IPS DF 6.9 (cell line): ENCODE measurements at regions not wholly inside any gene's neighbourhood (a gene's known extent, or its start where the extent isn't known, plus 50 kb on each side); places are given as distances from the start of the nearest gene placed in this dataset.

ENCODE experiments used
- DNase-seq: peaks from one replicate; pipeline ENCODE4 v3.0.0-alpha.2; 2013; ENCODE audit warnings: low read depth, low spot score
- H3K27ac ChIP-seq: one replicate; pipeline ENCODE4 v1.5.1; 2013; ENCODE audit warnings: low read length, control low read depth
- H3K27me3 ChIP-seq: 2 replicates; pipeline ENCODE4 v1.6.1; 2013; ENCODE audit warnings: mild to moderate bottlenecking, low read length; ENCODE audit not compliant: control insufficient read depth, insufficient read depth
- H3K36me3 ChIP-seq: 2 replicates; pipeline ENCODE4 v1.6.1; 2013; ENCODE audit warnings: low read length; ENCODE audit not compliant: control insufficient read depth, insufficient read depth
- H3K4me1 ChIP-seq: 2 replicates; pipeline ENCODE4 v1.6.1; 2013; ENCODE audit warnings: low read length; ENCODE audit not compliant: control insufficient read depth, insufficient read depth
- H3K4me3 ChIP-seq: 2 replicates; pipeline ENCODE4 v1.5.1; 2013; ENCODE audit warnings: mild to moderate bottlenecking, low read length
- H3K9me3 ChIP-seq: 2 replicates; pipeline ENCODE4 v1.6.1; 2013; ENCODE audit warnings: low read length, inconsistent platforms; ENCODE audit not compliant: control insufficient read depth, insufficient read depth
- WGBS: extraction: QIAGEN DNeasy Blood & Tissue Kit; methylation state at CpG from one replicate; pipeline ENCODE4 v1.1.7; 2013; ENCODE audit warnings: mixed read lengths, missing lambda C conversion rate; ENCODE audit not compliant: insufficient read length, insufficient coverage; 5-methylcytosine and 5-hydroxymethylcytosine counted together

DNA sequence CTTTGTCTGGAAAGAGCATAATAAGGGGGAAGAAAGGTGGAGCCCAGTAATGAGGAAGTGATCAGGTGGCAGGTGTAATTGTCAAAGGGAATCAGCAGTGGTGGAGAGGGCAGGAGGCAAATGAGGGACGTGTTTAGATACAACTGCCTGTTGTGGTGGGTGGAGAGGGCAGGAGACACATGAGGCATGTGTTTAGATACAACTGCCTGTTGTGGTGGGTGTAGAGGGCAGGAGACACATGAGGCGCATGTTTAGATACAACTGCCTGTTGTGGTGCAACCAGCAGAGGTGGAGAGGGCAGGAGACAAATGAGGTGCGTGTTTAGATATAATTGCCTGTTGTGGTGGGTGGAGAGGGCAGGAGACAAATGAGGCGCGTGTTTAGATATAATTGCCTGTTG, 173.1 kb downstream of the ANKRD30B start:
- no peaks in the 10 kb centered on the region for H3K4me1 ChIP-seq
- no peak for DNase-seq
- H3K36me3 ChIP-seq = no peaks in the 10 kb centered on the region
- no CpG with 5 or more reads among the region's 5 CpGs for WGBS
- H3K9me3 ChIP-seq = no peaks in the 10 kb centered on the region
- H3K27me3 ChIP-seq = no peaks in the 10 kb centered on the region
- no peak overlapping the region for H3K27ac ChIP-seq
- H3K4me3 ChIP-seq = no peak overlapping the region

- Histone ChIP-seq H3K9me3 (no peaks in the 10 kb centered on the region), H3K4me3 (no peak overlapping the region), H3K27ac (no peak overlapping the region), H3K27me3 (no peaks in the 10 kb centered on the region), H3K4me1 (no peaks in the 10 kb centered on the region), H3K36me3 (no peaks in the 10 kb centered on the region)
- no CpG with 5 or more reads among the region's 4 CpGs for WGBS
- DNase-seq = no peak
Measured at GRCh38 chr18:14921547-14921946, 173.6 kb downstream of the ANKRD30B start.

- no peaks in the 10 kb centered on the region for H3K27me3 ChIP-seq
- no CpG with 5 or more reads among the region's 3 CpGs for WGBS
- H3K4me3 ChIP-seq = no peak overlapping the region
- no peak for DNase-seq
- no peak overlapping the region for H3K27ac ChIP-seq
- no peaks in the 10 kb centered on the region for H3K36me3 ChIP-seq
- no peaks in the 10 kb centered on the region for H3K9me3 ChIP-seq
- no peaks in the 10 kb centered on the region for H3K4me1 ChIP-seq
Measured at GRCh38 chr18:14922031-14922430, 174.1 kb downstream of the ANKRD30B start.

- Histone ChIP-seq H3K4me1 (no peaks in the 10 kb centered on the region), H3K4me3 (no peak overlapping the region), H3K36me3 (no peaks in the 10 kb centered on the region), H3K27ac (no peak overlapping the region), H3K27me3 (no peaks in the 10 kb centered on the region), H3K9me3 (no peaks in the 10 kb centered on the region)
- DNase-seq = no peak
- WGBS = no CpG with 5 or more reads among the region's 4 CpGs
Measured at GRCh38 chr18:14922965-14923565, 175.1 kb downstream of the ANKRD30B start.

GRCh38 chr18:14924226-14924625, 176.3 kb downstream of the ANKRD30B start:
- Histone ChIP-seq H3K4me3 (no peak overlapping the region), H3K27ac (no peak overlapping the region), H3K9me3 (no peaks in the 10 kb centered on the region), H3K36me3 (no peaks in the 10 kb centered on the region), H3K4me1 (no peaks in the 10 kb centered on the region), H3K27me3 (no peaks in the 10 kb centered on the region)
- no CpG with 5 or more reads among the region's 4 CpGs for WGBS
- no peak for DNase-seq

- WGBS = no CpG with 5 or more reads among the region's 3 CpGs
- no peaks in the 10 kb centered on the region for H3K27me3 ChIP-seq
- H3K36me3 ChIP-seq = no peaks in the 10 kb centered on the region
- H3K27ac ChIP-seq = no peak overlapping the region
- no peak overlapping the region for H3K4me3 ChIP-seq
- no peaks in the 10 kb centered on the region for H3K4me1 ChIP-seq
- no peak for DNase-seq
- no peaks in the 10 kb centered on the region for H3K9me3 ChIP-seq
Measured at GRCh38 chr18:14925281-14925709, 177.3 kb downstream of the ANKRD30B start.

GRCh38 chr18:14927701-14928100, 179.7 kb downstream of the ANKRD30B start:
- no peaks in the 10 kb centered on the region for H3K4me1 ChIP-seq
- H3K9me3 ChIP-seq = no peaks in the 10 kb centered on the region
- no peak overlapping the region for H3K4me3 ChIP-seq
- H3K27ac ChIP-seq = no peak overlapping the region
- WGBS = no CpG with 5 or more reads among the region's 3 CpGs
- H3K27me3 ChIP-seq = no peaks in the 10 kb centered on the region
- H3K36me3 ChIP-seq = no peaks in the 10 kb centered on the region
- DNase-seq = no peak

GRCh38 chr18:14928396-14928795, 180.4 kb downstream of the ANKRD30B start:
- WGBS = no CpG with 5 or more reads among the region's 6 CpGs
- Histone ChIP-seq H3K4me3 (no peak overlapping the region), H3K36me3 (no peaks in the 10 kb centered on the region), H3K4me1 (no peaks in the 10 kb centered on the region), H3K9me3 (no peaks in the 10 kb centered on the region), H3K27ac (no peak overlapping the region), H3K27me3 (no peaks in the 10 kb centered on the region)
- no peak for DNase-seq

DNA sequence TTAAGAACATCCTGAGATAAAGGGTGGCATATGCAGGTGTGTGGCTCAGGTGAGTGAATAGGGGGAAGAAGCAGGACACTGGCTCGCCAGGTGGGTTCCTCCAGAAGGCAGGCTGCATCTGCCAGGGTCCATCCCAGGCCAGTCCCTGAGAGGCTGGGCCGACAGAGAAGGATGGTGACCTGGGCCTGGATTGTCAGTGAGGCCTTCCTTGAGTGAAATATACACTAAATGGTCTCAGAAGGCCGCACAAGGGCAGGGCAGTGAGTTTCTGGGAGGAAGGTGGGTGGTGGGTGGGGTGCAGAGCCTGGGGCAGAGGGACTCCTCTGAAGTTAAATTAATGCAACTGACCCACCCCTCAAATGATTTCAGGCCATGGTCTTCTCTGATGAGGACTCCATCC, 182.1 kb downstream of the ANKRD30B start:
- no peaks in the 10 kb centered on the region for H3K36me3 ChIP-seq
- no peak overlapping the region for H3K4me3 ChIP-seq
- no peaks in the 10 kb centered on the region for H3K4me1 ChIP-seq
- no CpG with 5 or more reads among the region's 3 CpGs for WGBS
- H3K9me3 ChIP-seq = no peaks in the 10 kb centered on the region
- H3K27me3 ChIP-seq = no peaks in the 10 kb centered on the region
- DNase-seq = no peak
- H3K27ac ChIP-seq = no peak overlapping the region

DNA sequence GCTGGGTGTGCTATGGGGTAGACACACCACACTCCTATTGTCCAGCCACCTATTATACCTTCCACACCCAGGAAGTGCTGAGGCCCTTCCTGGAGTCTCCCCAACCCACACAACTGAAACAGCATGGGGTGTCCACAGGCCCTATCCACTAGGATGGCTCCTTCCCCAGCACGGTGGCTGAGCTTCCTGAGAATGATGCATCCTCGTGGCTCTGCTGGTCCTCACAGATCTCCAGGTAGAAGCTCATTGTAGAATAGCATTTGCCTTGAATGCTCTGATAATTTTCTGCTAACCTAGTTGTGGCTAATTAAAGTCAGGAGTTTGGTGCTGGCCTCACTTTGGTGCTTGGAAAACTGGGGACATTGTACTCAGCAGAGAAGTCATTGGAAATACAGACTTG, 182.6 kb downstream of the ANKRD30B start:
- H3K4me1 ChIP-seq = no peaks in the 10 kb centered on the region
- no peaks in the 10 kb centered on the region for H3K36me3 ChIP-seq
- no CpG with 5 or more reads among the region's 2 CpGs for WGBS
- H3K27ac ChIP-seq = no peak overlapping the region
- H3K4me3 ChIP-seq = no peak overlapping the region
- no peak for DNase-seq
- no peaks in the 10 kb centered on the region for H3K9me3 ChIP-seq
- H3K27me3 ChIP-seq = no peaks in the 10 kb centered on the region

DNA sequence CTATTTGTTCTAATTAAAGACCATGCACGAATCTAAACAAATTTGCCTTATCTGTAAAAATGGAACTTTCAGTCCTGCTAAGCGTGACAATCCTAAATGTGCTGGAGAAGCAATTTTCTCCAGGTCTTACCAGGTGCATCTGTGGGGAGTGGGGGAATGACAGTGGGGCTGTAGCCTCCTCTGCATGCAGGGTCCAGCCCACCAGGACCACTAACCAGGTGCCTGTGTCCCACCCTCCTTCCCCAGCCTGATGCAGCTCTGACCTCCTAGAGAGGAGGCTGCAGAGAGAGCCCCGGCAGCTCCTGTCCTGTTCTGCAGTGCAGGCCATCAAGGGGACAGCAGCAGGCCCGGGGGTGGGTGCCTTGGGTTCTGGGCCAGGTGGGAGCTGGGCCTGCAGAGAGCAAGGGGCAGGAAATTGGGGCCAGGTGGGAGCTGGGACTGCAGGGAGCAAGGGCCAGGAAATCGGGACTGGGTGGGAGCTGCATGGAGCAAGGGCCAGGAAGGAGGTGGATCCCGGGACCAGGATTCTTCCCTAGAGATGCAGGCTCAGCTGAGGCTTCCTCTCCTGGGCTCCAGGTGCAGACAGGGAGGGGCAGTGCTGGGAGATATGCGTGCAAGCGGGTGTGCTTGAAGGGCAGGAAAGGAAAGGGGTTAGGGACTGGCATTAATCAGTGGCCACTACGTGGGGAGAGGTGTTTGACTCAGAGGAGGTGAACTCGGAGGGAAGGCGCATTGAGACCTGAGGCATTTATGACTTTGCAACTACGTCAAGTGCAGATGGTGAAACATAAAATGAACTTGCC, 185.3 kb downstream of the ANKRD30B start:
- Histone ChIP-seq H3K4me3 (no peak overlapping the region), H3K27me3 (no peaks in the 10 kb centered on the region), H3K36me3 (no peaks in the 10 kb centered on the region), H3K9me3 (no peaks in the 10 kb centered on the region), H3K27ac (no peak overlapping the region), H3K4me1 (no peaks in the 10 kb centered on the region)
- no peak for DNase-seq
- no CpG with 5 or more reads among the region's 12 CpGs for WGBS
